ENCODE measurements at regions not wholly inside any gene's neighbourhood (a gene's known extent, or its start where the extent isn't known, plus 50 kb on each side); places are given as distances from the start of the nearest gene placed in this dataset.

GRCh38 chr15:72925661-72926060 is 126.6 kb upstream of the NEO1 start:
- intact Hi-C loops (cut with micrococcal nuclease; ENCODE audit: unreplicated experiment) = no loop called here
- Mint-ChIP-seq H3K9me3 (ENCODE audit: unreplicated experiment) (no peaks in the 10 kb centered on the region), H3K27ac (ENCODE audit: unreplicated experiment) (no peak overlapping the region), H3K4me3 (ENCODE audit: unreplicated experiment) (no peak overlapping the region), H3K4me1 (ENCODE audit: low read depth, unreplicated experiment) (no peaks in the 10 kb centered on the region), H3K27me3 (ENCODE audit: insufficient read depth, unreplicated experiment) (peaks cover 17% of the 10 kb centered on the region), H3K36me3 (ENCODE audit: insufficient read depth, unreplicated experiment) (no peaks in the 10 kb centered on the region)
- no TSS peak for BruUV-seq (replicated peaks)
- Histone ChIP-seq H3K4me3 (ENCODE audit: low read depth, low read length) (no peak overlapping the region), H3K36me3 (ENCODE audit: control insufficient read depth, insufficient read depth, low read length) (no peaks in the 10 kb centered on the region), H3K9me3 (no peaks in the 10 kb centered on the region), H3K4me1 (no peaks in the 10 kb centered on the region), H3K27me3 (replicated peaks; ENCODE audit: control insufficient read depth, insufficient read depth, low read length) (no peaks in the 10 kb centered on the region)
- DNase-seq = no peak
- CTCF ChIA-PET = no interaction called here
- POLR2A ChIA-PET = no interaction called here
- TF ChIP-seq, protein P1, sequence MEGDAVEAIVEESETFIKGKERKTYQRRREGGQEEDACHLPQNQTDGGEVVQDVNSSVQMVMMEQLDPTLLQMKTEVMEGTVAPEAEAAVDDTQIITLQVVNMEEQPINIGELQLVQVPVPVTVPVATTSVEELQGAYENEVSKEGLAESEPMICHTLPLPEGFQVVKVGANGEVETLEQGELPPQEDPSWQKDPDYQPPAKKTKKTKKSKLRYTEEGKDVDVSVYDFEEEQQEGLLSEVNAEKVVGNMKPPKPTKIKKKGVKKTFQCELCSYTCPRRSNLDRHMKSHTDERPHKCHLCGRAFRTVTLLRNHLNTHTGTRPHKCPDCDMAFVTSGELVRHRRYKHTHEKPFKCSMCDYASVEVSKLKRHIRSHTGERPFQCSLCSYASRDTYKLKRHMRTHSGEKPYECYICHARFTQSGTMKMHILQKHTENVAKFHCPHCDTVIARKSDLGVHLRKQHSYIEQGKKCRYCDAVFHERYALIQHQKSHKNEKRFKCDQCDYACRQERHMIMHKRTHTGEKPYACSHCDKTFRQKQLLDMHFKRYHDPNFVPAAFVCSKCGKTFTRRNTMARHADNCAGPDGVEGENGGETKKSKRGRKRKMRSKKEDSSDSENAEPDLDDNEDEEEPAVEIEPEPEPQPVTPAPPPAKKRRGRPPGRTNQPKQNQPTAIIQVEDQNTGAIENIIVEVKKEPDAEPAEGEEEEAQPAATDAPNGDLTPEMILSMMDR (IDR thresholded peaks at IDR 0.05; ENCODE audit: insufficient read depth in 1 of 2, low read depth in 1 of 2, low read length in 1 of 2, severe bottlenecking in 1 of 2, unreplicated experiment in 1 of 2) = no peak

GRCh38 chr15:72923289-72923688 is 129.0 kb upstream of the NEO1 start:
- Mint-ChIP-seq H3K9me3 (ENCODE audit: unreplicated experiment) (no peaks in the 10 kb centered on the region), H3K4me3 (ENCODE audit: unreplicated experiment) (no peak overlapping the region), H3K36me3 (ENCODE audit: insufficient read depth, unreplicated experiment) (no peaks in the 10 kb centered on the region), H3K4me1 (ENCODE audit: low read depth, unreplicated experiment) (no peaks in the 10 kb centered on the region), H3K27me3 (ENCODE audit: insufficient read depth, unreplicated experiment) (peaks cover 5% of the 10 kb centered on the region), H3K27ac (ENCODE audit: unreplicated experiment) (no peak overlapping the region)
- ChIA-PET CTCF (no interaction called here), POLR2A (no interaction called here)
- intact Hi-C loops (cut with micrococcal nuclease; ENCODE audit: unreplicated experiment) = no loop called here
- TF ChIP-seq, protein P1 (IDR thresholded peaks at IDR 0.05; ENCODE audit: insufficient read depth in 1 of 2, low read depth in 1 of 2, low read length in 1 of 2, severe bottlenecking in 1 of 2, unreplicated experiment in 1 of 2) = peak in 1 of 2 experiments; percentile 8
- no peaks in the 10 kb centered on the region for H3K4me1 ChIP-seq
- H3K36me3 ChIP-seq (ENCODE audit: control insufficient read depth, insufficient read depth, low read length) = no peaks in the 10 kb centered on the region
- no peak overlapping the region for H3K4me3 ChIP-seq (ENCODE audit: low read depth, low read length)
- no TSS peak for BruUV-seq (replicated peaks)
- no peaks in the 10 kb centered on the region for H3K9me3 ChIP-seq
- no peaks in the 10 kb centered on the region for H3K27me3 ChIP-seq (replicated peaks; ENCODE audit: control insufficient read depth, insufficient read depth, low read length)
- DNase-seq = no peak

GRCh38 chr15:72920551-72920950 is 131.7 kb upstream of the NEO1 start:
- Mint-ChIP-seq H3K4me1 (ENCODE audit: low read depth, unreplicated experiment) (no peaks in the 10 kb centered on the region), H3K4me3 (ENCODE audit: unreplicated experiment) (no peak overlapping the region), H3K9me3 (ENCODE audit: unreplicated experiment) (no peaks in the 10 kb centered on the region), H3K27me3 (ENCODE audit: insufficient read depth, unreplicated experiment) (peaks cover 8% of the 10 kb centered on the region), H3K36me3 (ENCODE audit: insufficient read depth, unreplicated experiment) (no peaks in the 10 kb centered on the region), H3K27ac (ENCODE audit: unreplicated experiment) (no peak overlapping the region)
- ChIA-PET POLR2A (no interaction called here), CTCF (no interaction called here)
- no peak for DNase-seq
- intact Hi-C loops (cut with micrococcal nuclease; ENCODE audit: unreplicated experiment) = no loop called here
- no peaks in the 10 kb centered on the region for H3K9me3 ChIP-seq
- no peaks in the 10 kb centered on the region for H3K27me3 ChIP-seq (replicated peaks; ENCODE audit: control insufficient read depth, insufficient read depth, low read length)
- H3K4me1 ChIP-seq = no peaks in the 10 kb centered on the region
- TF ChIP-seq, protein P1 (IDR thresholded peaks at IDR 0.05; ENCODE audit: insufficient read depth in 1 of 2, low read depth in 1 of 2, low read length in 1 of 2, severe bottlenecking in 1 of 2, unreplicated experiment in 1 of 2) = no peak
- no peaks in the 10 kb centered on the region for H3K36me3 ChIP-seq (ENCODE audit: control insufficient read depth, insufficient read depth, low read length)
- no peak overlapping the region for H3K4me3 ChIP-seq (ENCODE audit: low read depth, low read length)
- BruUV-seq (replicated peaks) = no TSS peak

Data from Caco-2 (cell line).